M059J (cell line): ENCODE measurements at regions not wholly inside any gene's neighbourhood (a gene's known extent, or its start where the extent isn't known, plus 50 kb on each side); places are given as distances from the start of the nearest gene placed in this dataset.
"Not testable (repeated sequence)": the region's sequence is repeated elsewhere in the genome, so short reads cannot be mapped to it uniquely, and the experiment has no call there.

Experiments
- DNase-seq: peaks from one replicate; pipeline ENCODE4 v3.0.0-alpha.2; 2012; ENCODE audit warnings: low read depth

DNA sequence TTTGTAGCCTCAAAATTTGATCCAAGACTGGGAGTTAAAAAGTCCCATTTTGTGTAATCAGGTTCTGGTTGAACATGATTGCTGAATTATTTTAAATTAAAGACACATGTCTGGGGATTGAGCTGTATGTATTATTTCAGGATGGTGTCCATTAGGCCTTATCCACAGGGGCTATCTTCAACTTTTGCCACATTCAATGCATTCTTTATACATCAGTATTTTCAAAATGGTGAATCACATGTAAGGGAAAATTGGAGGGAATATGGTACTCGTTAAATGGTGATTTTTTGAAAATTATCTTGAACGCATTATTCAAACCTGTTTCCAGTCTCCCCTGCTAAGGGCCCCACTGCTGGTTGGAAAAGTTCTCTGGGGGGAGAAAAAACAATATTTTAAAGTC is 367.7 kb upstream of the NPVF start:
- no peak for DNase-seq

DNA sequence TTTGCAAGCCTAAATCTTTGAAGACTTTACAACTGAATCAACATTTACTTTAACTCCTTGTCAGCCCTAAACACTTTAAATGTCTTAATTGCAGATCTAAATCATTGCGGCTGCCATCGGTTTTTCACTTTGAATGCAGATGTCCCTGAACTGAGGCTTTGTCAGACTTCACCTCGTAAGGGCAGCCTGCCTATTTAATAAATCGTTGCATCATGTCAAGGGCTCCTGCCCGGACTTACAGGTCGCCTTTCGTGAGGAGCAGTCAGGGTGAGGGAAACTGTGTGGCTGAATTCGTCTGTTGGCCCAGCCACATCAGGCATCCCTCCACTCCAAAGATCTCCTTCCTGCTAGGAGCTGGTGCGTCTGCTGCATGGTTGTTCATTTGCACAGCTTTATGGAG is 368.2 kb upstream of the NPVF start:
- DNase-seq: no peak

DNA sequence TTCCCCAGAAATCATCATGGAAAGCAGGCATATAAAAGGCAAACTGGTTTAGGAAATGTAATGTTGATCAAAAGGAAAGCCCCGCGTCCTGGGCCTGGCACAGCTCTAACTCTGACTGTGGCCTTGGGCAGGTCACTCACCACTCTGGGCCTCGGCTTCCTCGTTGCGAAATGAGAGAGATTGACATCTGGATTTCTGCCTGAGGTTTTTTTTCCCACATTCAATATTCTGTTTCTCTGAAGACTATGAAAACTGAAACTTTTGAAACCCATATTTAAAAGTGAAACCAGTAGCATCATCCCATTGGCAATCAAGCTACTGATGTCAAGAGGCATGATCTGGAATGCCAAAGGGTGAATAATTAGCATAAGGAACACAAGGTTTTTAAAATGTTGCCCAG is 369.7 kb upstream of the NPVF start:
- no peak for DNase-seq

- no peak for DNase-seq
Observed at GRCh38 chr7:25598765-25599164, 370.5 kb upstream of the NPVF start.

- DNase-seq: no peak
Observed at GRCh38 chr7:25600262-25600920, 372.1 kb upstream of the NPVF start.

DNA sequence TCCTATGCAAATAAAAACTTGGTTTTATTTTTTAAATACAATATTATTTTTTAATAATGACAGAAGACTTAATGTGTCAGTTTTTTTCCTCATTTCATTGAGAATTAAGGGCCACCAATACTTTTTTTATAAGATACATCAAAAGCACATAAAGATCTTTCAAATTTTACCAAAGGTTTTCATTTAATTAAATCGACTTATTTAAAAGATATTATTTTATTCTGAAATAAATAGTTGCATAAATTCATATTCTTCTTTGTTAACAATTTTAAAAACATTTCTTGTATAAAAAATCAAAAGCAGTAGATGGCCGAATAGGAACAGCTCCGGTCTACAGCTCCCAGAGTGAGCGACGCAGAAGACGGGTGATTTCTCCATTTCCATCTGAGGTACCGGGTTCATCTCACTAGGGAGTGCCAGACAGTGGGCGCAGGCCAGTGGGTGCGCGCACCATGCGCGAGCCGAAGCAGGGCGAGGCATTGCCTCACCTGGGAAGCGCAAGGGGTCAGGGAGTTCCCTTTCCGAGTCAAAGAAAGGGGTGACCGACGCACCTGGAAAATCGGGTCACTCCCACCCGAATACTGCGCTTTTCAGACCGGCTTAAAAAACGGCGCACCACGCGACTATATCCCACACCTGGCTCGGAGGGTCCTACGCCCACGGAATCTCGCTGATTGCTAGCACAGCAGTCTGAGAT is 374.6 kb upstream of the NPVF start:
- not testable (repeated sequence) for DNase-seq

DNA sequence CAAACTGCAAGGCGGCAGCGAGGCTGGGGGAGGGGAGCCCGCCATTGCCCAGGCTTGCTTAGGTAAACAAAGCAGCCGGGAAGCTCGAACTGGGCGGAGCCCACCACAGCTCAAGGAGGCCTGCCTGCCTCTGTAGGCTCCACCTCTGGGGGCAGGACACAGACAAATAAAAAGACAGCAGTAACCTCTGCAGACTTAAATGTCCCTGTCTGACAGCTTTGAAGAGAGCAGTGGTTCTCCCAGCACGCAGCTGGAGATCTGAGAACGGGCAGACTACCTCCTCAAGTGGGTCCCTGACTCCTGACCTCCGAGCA is 375.1 kb upstream of the NPVF start:
- not testable (repeated sequence) for DNase-seq

DNA sequence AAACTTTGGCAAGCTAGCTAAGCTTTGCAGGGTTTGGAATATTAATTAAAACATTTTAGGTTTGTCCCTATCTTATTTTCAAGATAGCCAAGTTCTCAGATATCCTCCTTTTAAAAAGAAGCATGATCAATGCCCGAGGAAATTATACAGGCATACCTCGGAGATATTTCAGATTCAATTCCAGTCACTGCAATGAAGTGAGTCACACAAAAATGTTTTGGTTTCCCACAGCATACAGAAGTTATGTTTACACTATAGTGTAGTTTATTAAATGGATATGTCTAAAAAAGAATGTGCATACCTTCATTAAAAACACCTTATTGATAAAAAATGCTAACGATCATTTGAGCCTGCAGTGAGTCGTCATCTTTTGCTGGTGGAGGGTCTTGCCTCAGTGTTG is 382.9 kb upstream of the NPVF start:
- peak; percentile 15 for DNase-seq

- DNase-seq: no peak
Observed at GRCh38 chr7:25613912-25614311, 385.6 kb upstream of the NPVF start.

DNA sequence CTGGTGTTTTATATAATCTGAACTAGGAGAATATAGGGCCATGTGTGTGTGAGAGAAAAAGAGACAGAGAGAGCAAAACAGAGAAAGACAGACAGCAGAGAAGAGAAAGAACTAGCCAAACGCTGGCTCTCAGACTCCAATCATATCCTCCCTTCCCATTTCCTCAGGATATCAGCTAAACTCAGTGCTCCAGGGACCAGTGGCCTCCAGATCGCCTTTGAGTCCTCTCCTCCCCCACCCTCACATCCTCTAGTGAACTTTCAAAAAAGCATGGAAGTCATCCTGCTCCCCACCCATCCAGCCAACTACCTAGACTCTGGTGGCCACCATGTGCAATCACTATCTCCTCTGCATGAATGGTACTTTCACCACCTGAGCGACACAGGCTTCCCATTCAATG is 386.1 kb upstream of the NPVF start:
- DNase-seq: no peak

- no peak for DNase-seq
Observed at GRCh38 chr7:25615003-25615402, 386.7 kb upstream of the NPVF start.

GRCh38 chr7:25615593-25615992 is 387.3 kb upstream of the NPVF start:
- peak; percentile 48 for DNase-seq

- no peak for DNase-seq
Observed at GRCh38 chr7:25617214-25617613, 388.9 kb upstream of the NPVF start.

- no peak for DNase-seq
Observed at GRCh38 chr7:25617673-25618072, 389.4 kb upstream of the NPVF start.

GRCh38 chr7:25619381-25619780 is 391.1 kb upstream of the NPVF start:
- no peak for DNase-seq

DNA sequence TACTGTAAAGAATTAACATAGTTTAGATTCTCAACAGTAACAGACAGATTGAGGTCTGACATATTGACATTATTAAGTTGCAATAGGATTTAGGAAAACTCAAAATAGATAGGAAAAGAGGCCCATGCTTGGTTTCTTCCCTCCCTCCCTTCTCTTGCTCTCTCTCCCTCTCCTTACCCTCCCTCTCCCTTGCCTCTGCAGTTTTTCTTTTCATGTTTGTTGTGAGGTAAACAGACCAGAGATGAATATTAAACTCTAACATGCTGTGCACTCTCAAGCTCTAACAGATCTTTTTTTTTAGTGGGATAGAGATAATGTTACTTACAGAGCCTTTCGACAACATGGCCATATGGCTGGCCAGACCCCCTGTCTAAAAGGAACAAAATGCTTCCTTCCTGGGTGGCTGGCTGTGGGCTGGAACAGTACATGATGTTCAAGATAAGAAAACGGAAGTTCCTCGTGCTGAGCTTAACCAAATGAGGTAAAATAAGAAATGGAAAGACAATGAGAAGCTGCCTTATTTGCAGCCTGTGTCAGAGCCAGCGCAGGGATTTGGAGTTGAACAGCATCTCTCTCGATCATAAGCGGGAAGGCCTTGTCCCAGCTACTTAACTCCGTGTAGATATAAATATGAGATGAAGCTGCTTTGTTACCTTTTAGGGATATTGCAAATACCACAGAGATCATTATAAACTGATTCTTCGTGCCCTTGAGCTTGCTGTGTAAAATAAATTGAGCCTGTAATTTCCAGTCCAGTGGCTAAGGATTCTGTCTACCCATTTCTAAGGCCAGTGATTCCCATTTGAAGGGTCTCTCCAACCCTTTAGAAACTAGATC is 391.9 kb upstream of the NPVF start:
- DNase-seq: no peak

- DNase-seq: no peak
Observed at GRCh38 chr7:25621993-25622392, 393.7 kb upstream of the NPVF start.

DNA sequence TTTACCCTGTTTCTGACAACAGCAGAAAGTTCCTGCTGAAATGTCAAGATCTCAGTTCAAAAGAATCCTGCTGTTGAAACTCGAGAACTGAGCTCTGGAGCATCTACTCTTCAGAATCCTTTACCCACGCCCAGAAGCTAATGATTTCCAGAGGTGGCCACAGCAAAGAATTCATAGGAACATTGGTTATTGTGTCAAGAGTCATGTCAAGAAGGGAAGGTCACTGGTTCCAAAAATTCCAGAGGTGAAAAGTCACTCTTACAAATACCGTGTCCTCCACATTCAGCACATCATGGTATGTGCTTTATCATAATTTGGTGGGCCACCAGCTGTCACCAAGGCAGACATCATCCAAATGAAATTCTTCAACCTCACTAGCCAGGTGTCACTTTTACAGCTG is 394.4 kb upstream of the NPVF start:
- no peak for DNase-seq

DNA sequence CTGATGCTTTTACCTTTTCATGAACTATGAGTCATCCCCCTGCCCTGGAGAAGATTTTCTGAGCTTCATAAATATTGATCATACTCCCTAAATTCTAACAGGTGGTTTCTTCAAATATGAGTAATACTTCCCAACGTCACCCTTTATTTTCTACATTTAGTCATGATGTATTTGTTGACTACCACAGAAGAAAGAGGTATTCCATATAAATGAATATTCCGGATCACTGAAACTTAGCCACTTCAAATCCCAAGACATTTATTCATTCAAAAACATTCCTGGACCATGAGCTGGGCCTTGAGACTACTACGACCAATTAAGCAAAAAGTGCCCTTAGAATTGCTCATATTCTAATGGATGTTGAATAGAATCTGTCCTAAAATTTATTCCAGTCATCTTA is 395.8 kb upstream of the NPVF start:
- peak; percentile 8 for DNase-seq

- no peak for DNase-seq
Observed at GRCh38 chr7:25624833-25625232, 396.5 kb upstream of the NPVF start.

DNA sequence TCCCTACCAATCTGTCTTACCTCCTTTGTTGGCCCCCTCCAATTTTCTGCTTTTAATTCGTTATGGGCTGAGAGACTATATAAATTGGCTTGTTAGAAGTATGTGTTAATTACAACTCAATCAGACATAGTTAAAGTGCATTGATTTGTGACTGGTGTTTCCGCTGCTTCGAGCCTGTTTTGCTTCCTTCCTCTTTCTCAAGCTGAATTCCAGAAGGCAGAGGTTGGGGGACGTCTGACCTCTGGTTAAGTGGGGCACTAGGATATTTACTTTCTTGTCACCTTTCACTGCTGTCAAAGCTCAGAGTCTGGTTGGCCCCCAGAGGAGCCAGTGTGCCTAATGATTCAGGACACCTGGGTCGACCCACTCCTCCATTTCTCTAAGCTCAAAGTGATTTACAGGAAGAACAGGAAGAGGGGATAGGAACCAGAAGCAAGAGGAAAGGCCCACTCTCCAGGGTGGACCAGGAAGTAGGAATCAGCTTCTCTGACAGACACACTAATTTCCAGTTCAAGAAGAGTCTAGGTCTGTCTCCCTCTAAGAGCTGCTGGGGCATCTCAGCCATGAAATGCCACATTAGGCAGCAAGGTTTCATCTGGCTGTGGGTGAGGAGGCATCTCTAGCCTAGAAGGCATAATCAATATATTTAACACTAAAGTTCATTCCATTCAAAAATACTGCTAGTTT is 397.2 kb upstream of the NPVF start:
- no peak for DNase-seq

- DNase-seq: no peak
Observed at GRCh38 chr7:25626451-25627131, 398.3 kb upstream of the NPVF start.
